ENCODE measurements at regions not wholly inside any gene's neighbourhood (a gene's known extent, or its start where the extent isn't known, plus 50 kb on each side); places are given as distances from the start of the nearest gene placed in this dataset.
"Not testable (repeated sequence)": the region's sequence is repeated elsewhere in the genome, so short reads cannot be mapped to it uniquely, and the experiment has no call there.

DNA sequence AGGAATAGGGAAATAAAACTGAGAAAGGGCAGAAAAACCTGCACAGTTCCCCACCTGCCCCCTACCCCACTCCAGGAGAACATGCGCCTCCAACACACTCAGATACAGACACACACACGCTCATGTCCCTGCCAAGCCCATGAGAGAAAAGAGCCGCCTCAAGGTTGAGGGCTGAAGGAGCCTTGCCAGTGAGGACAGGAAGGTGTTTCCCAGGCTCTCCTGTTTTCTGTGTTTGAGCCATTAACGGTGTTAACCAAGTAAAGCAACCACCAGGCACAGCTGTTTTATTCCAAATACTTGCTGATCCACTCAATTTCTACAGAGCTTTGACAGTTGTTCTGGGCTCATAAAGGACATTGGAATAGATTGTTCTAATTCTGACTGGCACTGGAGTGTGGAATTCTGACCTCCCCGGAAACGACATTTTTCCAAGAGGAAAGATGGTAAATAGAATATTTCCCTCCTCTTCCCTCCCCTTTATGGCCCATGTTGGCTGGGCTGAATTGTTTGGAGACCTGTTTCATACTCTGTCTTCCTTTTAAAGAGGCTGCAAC is 238.0 kb downstream of the DMAC1 start:
- no peaks in the 10 kb centered on the region for H3K79me2 ChIP-seq (ENCODE audit: control insufficient read depth, insufficient read depth, low read length)
- H3K4me1 ChIP-seq (ENCODE audit: control insufficient read depth, extremely low read depth, insufficient read depth, low read length) = no peaks in the 10 kb centered on the region
- no peak overlapping the region for H3K4me3 ChIP-seq (replicated peaks in 1 of 4; ENCODE audit: control extremely low read depth in 1 of 4, insufficient read depth in 1 of 4, low read depth in 3 of 4, low read length in 4 of 4)
- no peak for DNase-seq (ENCODE audit: low read depth in 2 of 2)
- no peaks in the 10 kb centered on the region for H3K9me3 ChIP-seq (ENCODE audit: control insufficient read depth, insufficient read depth, low read depth, low read length)
- no peak overlapping the region for H2AFZ ChIP-seq (ENCODE audit: low read length)
- no peak overlapping the region for H3K4me2 ChIP-seq (ENCODE audit: extremely low read depth, insufficient read depth, low read length)
- no peak overlapping the region for H3K27ac ChIP-seq (ENCODE audit: insufficient read depth, low read length)
- H3K36me3 ChIP-seq (ENCODE audit: control insufficient read depth, insufficient read depth, low read length) = no peaks in the 10 kb centered on the region
- H3K9ac ChIP-seq (ENCODE audit: insufficient read depth, low read length) = no peak overlapping the region
- H4K20me1 ChIP-seq (ENCODE audit: control insufficient read depth, extremely low read depth, insufficient read depth, low read length) = no peaks in the 10 kb centered on the region
- no peaks in the 10 kb centered on the region for H3K27me3 ChIP-seq (ENCODE audit: control insufficient read depth, insufficient read depth, low read length)
- TF ChIP-seq EZH2 (IDR thresholded peaks at IDR 0.05; ENCODE audit: low read length, missing control alignments) = no peak
- TF ChIP-seq, protein P1, sequence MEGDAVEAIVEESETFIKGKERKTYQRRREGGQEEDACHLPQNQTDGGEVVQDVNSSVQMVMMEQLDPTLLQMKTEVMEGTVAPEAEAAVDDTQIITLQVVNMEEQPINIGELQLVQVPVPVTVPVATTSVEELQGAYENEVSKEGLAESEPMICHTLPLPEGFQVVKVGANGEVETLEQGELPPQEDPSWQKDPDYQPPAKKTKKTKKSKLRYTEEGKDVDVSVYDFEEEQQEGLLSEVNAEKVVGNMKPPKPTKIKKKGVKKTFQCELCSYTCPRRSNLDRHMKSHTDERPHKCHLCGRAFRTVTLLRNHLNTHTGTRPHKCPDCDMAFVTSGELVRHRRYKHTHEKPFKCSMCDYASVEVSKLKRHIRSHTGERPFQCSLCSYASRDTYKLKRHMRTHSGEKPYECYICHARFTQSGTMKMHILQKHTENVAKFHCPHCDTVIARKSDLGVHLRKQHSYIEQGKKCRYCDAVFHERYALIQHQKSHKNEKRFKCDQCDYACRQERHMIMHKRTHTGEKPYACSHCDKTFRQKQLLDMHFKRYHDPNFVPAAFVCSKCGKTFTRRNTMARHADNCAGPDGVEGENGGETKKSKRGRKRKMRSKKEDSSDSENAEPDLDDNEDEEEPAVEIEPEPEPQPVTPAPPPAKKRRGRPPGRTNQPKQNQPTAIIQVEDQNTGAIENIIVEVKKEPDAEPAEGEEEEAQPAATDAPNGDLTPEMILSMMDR (conservative IDR thresholded peaks at IDR 0.05 in 1 of 2, IDR thresholded peaks at IDR 0.05 in 1 of 2; ENCODE audit: low read depth in 1 of 2, low read length in 2 of 2) = no peak

DNA sequence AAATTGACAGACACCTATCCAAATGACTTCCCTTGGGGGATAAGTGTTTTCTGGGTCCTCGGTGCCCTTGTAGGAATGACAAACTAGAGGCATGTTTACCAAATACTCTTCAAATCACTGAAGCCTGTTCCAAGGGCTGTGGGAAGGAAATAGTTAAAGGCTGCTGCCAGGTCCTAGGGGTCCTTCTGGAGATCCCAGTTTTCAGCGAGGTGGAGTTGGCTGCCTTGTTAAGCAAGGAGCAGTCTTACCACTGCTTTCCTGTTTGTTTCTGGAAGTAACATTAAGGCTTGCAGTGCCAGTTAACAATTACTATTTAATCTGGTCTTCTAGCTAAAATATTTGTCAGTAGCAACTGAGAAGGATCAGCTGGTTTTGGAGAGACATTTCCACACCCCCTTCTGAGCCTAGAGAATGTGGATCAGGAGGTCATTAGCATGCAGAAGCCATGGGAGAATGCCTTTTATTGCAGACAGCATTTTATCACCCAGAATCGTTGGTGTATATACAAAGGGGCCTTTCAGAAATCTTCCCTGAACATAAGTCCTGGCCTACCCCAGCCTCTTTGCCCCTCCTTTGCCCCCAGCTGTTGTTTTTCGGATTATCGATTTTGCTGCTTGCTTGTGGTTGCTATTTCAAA is 238.8 kb downstream of the DMAC1 start:
- Histone ChIP-seq H2AFZ (ENCODE audit: low read length) (no peak overlapping the region), H3K4me2 (ENCODE audit: extremely low read depth, insufficient read depth, low read length) (no peak overlapping the region), H3K27me3 (ENCODE audit: control insufficient read depth, insufficient read depth, low read length) (no peaks in the 10 kb centered on the region), H3K36me3 (ENCODE audit: control insufficient read depth, insufficient read depth, low read length) (no peaks in the 10 kb centered on the region), H3K9ac (ENCODE audit: insufficient read depth, low read length) (no peak overlapping the region), H3K4me3 (replicated peaks in 1 of 4; ENCODE audit: control extremely low read depth in 1 of 4, insufficient read depth in 1 of 4, low read depth in 3 of 4, low read length in 4 of 4) (no peak overlapping the region), H3K79me2 (ENCODE audit: control insufficient read depth, insufficient read depth, low read length) (no peaks in the 10 kb centered on the region), H3K4me1 (ENCODE audit: control insufficient read depth, extremely low read depth, insufficient read depth, low read length) (no peaks in the 10 kb centered on the region), H3K27ac (ENCODE audit: insufficient read depth, low read length) (no peak overlapping the region), H4K20me1 (ENCODE audit: control insufficient read depth, extremely low read depth, insufficient read depth, low read length) (no peaks in the 10 kb centered on the region), H3K9me3 (ENCODE audit: control insufficient read depth, insufficient read depth, low read depth, low read length) (no peaks in the 10 kb centered on the region)
- TF ChIP-seq, protein P1 (conservative IDR thresholded peaks at IDR 0.05 in 1 of 2, IDR thresholded peaks at IDR 0.05 in 1 of 2; ENCODE audit: low read depth in 1 of 2, low read length in 2 of 2) = no peak
- TF ChIP-seq EZH2 (IDR thresholded peaks at IDR 0.05; ENCODE audit: low read length, missing control alignments) = no peak
- peak in 1 of 2 donors; percentile 6 for DNase-seq (ENCODE audit: low read depth in 2 of 2)

DNA sequence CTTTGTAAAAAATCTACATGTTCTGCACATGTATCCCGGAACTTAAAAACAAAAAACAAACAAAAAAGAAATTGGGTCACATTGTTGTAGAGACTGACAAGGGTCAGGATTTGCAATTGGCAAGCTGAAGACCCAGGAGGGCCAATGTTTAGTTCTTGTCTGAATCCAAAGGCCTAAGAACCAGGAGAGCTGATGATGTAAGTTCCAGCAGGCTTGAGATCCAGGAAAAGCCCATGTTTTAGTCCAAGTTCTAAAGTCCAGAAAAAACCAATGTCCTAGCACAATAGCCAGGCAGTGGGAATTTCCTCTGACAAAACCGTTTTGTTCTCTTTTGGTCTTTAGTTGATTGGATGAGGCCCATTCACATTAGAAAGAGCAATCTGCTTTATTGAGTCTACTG is 244.9 kb downstream of the DMAC1 start:
- Histone ChIP-seq H2AFZ (ENCODE audit: low read length) (no peak overlapping the region), H3K79me2 (ENCODE audit: control insufficient read depth, insufficient read depth, low read length) (no peaks in the 10 kb centered on the region), H3K9me3 (ENCODE audit: control insufficient read depth, insufficient read depth, low read depth, low read length) (no peaks in the 10 kb centered on the region), H3K4me1 (ENCODE audit: control insufficient read depth, extremely low read depth, insufficient read depth, low read length) (no peaks in the 10 kb centered on the region), H3K27me3 (ENCODE audit: control insufficient read depth, insufficient read depth, low read length) (no peaks in the 10 kb centered on the region), H3K9ac (ENCODE audit: insufficient read depth, low read length) (no peak overlapping the region), H3K27ac (ENCODE audit: insufficient read depth, low read length) (no peak overlapping the region), H4K20me1 (ENCODE audit: control insufficient read depth, extremely low read depth, insufficient read depth, low read length) (no peaks in the 10 kb centered on the region), H3K4me3 (replicated peaks in 1 of 4; ENCODE audit: control extremely low read depth in 1 of 4, insufficient read depth in 1 of 4, low read depth in 3 of 4, low read length in 4 of 4) (no peak overlapping the region), H3K36me3 (ENCODE audit: control insufficient read depth, insufficient read depth, low read length) (no peaks in the 10 kb centered on the region), H3K4me2 (ENCODE audit: extremely low read depth, insufficient read depth, low read length) (no peak overlapping the region)
- TF ChIP-seq, protein P1 (conservative IDR thresholded peaks at IDR 0.05 in 1 of 2, IDR thresholded peaks at IDR 0.05 in 1 of 2; ENCODE audit: low read depth in 1 of 2, low read length in 2 of 2) = no peak
- TF ChIP-seq EZH2 (IDR thresholded peaks at IDR 0.05; ENCODE audit: low read length, missing control alignments) = no peak
- no peak for DNase-seq (ENCODE audit: low read depth in 2 of 2)

DNA sequence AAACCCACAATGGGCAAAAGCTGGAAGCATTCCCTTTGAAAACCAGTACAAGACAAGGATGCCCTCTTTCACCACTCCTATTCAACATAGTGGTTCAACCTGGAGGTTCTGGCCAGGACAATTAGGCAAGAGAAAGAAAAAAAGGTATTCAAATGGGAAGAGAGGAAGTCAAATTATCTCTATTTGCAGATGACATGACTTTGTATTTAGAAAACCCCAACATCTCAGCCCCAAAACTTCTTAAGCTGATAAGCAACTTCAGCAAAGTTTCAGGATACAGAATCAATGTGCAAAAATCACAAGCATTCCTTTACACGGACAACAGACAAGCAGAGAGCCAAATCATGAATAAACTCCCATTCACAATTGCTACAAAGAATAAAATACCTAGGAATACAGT is 246.9 kb downstream of the DMAC1 start:
- H3K27me3 ChIP-seq (ENCODE audit: control insufficient read depth, insufficient read depth, low read length); DNase-seq (ENCODE audit: low read depth in 2 of 2); H4K20me1 ChIP-seq (ENCODE audit: control insufficient read depth, extremely low read depth, insufficient read depth, low read length); H3K4me2 ChIP-seq (ENCODE audit: extremely low read depth, insufficient read depth, low read length); H3K9ac ChIP-seq (ENCODE audit: insufficient read depth, low read length); H3K36me3 ChIP-seq (ENCODE audit: control insufficient read depth, insufficient read depth, low read length); H3K79me2 ChIP-seq (ENCODE audit: control insufficient read depth, insufficient read depth, low read length); H3K27ac ChIP-seq (ENCODE audit: insufficient read depth, low read length); H3K4me1 ChIP-seq (ENCODE audit: control insufficient read depth, extremely low read depth, insufficient read depth, low read length); H2AFZ ChIP-seq (ENCODE audit: low read length); H3K4me3 ChIP-seq (replicated peaks in 1 of 4; ENCODE audit: control extremely low read depth in 1 of 4, insufficient read depth in 1 of 4, low read depth in 3 of 4, low read length in 4 of 4); H3K9me3 ChIP-seq (ENCODE audit: control insufficient read depth, insufficient read depth, low read depth, low read length): not testable (repeated sequence)

All from fibroblast of lung (primary cell).